Glomerular visceral epithelial cell (primary cell): ENCODE measurements at regions not wholly inside any gene's neighbourhood (a gene's known extent, or its start where the extent isn't known, plus 50 kb on each side); places are given as distances from the start of the nearest gene placed in this dataset.

Experiments used
- DNase-seq: peaks from one replicate; pipeline ENCODE4 v3.0.0-alpha.2; 2016; ENCODE audit errors: extremely low spot score

DNA sequence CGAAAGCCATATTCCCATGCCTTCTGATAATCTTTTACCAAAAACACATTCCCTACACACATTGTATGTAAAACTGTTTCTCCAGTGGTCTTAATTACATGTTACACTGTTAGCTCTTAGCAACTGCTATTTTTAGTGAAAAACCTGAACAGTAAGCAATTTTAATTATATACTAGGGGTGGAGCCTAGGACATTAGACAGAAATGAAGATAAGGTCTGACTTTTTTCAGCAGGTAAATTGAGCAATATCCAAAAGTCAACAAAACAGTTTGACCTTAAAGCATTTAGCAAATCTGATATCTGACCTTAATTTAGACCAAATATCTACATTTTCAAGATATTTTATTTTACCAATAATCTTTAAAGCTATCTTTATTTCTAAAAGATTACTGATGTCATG, 60.2 kb downstream of the PDE6H start:
- DNase-seq = no peak

DNA sequence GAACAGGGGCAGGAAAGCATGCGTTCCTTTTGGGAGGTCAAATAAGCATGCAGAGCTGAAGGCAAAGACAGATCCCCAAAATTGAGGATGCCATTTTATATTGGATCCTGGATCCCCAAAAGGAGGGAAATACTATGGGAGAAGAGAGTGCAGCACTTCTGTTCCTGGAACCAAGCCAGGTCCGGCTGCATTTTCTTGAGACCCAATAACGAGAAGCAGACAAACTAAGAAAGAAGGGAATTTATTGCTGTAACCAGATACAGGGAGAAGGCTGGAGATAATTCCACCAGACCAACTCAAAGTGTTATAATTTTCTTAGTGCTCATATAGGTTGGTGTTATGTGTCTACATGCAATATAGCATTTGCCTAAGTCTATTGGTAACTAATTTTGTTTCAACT, 60.8 kb downstream of the PDE6H start:
- no peak for DNase-seq

DNA sequence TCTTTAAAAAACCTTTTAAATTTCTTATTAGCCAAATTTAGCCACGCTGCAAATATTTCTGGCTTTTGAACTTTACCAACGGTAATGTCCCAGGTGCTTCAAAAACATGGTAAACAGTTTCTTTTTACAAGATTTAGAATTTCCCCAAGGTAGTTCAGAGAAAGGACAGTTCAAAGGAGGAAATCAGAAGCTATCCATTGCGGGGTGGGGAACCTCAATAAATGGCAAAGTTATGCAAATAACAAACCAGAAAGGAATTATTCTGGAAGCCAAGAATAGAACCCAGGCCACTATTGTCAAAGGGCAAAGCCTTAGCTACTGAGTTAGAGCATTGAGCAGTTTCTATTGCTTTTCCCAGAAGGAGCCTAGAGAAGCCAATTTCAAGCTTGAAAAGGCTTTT, 62.3 kb downstream of the PDE6H start:
- DNase-seq = no peak

DNA sequence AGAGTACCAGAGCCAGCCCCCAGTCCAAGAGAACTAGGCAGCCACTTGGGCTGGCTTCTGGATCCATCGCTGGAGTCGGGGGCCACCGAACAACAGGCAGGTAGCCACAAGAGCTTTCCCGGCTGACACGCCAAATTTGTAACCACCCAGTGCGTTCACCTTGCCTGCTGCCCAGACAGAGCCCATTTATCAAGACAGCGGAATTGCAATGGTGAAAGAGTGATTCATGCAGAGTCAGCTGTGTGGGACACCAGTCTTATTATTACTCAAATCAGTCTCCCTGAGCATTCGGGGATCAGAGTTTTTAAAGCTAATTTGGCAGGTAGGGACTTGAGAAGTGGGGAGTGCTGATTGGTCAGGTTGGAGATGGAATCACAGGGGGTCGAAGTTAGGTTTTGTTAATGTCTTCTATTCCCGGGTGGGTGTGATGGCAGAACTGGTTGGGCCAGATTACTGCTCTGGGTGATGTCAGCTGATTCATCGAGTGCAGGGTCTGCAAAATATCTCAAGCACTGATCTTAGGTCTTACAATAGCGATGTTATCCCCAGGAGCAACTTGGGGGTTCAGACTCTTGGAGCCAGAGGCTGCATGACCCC, 64.3 kb downstream of the PDE6H start:
- DNase-seq = no peak

DNA sequence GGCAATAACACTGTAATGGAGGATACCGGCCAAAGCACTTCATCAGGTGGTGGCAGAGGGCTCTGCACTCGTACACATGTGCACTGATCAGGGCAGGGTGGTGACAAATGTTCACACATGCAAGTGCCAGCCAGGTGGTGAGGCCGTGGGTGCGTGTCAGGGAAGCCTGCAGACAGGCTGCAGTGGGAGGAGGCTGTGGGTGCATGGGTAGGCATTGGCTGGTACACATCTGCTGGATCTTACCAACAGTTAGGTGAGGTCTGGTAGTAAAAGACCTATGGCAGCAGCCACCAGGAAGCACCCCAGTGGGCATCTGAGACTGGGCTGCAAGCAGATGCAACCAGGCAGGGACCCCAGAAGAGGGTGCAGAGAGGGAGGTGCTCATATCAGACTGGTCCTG, 65.3 kb downstream of the PDE6H start:
- no peak for DNase-seq

DNA sequence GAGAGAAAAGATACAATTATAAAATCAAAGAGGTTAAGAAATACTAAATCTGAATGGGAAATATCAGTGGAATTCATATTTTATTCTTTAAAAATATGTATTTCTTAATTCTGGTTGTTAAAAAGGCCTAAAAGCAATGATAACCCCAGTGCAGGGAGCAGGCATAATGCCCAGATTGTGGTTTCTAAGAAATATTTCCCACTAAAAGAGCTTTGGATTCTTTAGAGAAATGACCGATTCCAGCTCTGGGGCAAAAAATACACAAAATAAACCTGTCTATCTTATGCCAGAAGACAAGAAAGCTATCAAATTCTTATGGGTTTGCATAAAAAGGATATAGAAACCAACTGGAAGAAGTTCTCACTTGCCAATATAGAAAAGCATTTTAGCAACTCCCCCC, 71.6 kb downstream of the PDE6H start:
- no peak for DNase-seq

- DNase-seq = no peak
Observed at GRCh38 chr12:15045451-15045850, 72.6 kb downstream of the PDE6H start.

GRCh38 chr12:15047611-15048010, 74.8 kb downstream of the PDE6H start:
- DNase-seq = no peak

GRCh38 chr12:15049461-15050153, 76.8 kb downstream of the PDE6H start:
- DNase-seq = no peak

GRCh38 chr12:15050659-15051058, 77.8 kb downstream of the PDE6H start:
- peak; percentile 14 for DNase-seq

GRCh38 chr12:15052691-15053090, 79.8 kb downstream of the PDE6H start:
- no peak for DNase-seq

- DNase-seq = no peak
Observed at GRCh38 chr12:15056218-15056617, 83.4 kb downstream of the PDE6H start.
